ENCODE measurements at regions not wholly inside any gene's neighbourhood (a gene's known extent, or its start where the extent isn't known, plus 50 kb on each side); places are given as distances from the start of the nearest gene placed in this dataset.

DNA sequence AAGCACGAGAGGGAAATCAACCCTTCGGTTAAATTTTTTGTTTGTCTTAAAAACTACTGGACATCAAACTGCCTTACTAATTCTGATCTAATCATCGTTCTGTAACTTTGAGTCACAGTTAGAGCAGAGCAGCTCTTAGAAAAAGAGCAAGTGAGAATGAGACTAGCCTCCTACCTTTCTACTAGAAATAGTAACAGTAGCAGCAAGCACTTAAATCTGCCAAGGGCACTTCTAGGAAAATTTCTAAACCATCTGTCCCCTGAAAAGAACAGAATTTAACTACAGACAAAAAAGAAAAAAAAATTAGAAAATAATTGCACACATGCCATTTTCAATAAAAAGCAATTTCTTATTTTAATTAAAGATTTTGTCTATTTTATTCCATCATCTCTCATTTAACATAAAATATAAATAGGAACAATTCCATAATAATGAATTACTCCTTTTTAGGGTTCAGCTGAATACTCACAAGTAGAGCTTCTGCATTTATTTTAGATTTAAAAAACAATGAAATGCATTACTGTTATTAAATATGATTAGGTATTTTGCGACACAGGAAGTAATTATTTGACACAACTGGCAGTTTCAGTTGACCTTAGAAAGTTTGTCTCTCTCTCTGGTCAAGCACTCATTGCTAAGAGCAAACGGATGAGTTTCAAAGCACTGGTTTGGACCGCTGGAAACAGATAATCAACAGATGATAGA is 250.8 kb upstream of the SOX9 start:
- no peak for DNase-seq (ENCODE audit: low spot score)
- H3K27me3 ChIP-seq (ENCODE audit: control insufficient read depth in 4 of 4, insufficient read depth in 4 of 4, low read length in 3 of 4): peaks cover 0 to 5% (median 2%) of the 10 kb centered on the region in 4 donors
- no peaks in the 10 kb centered on the region for H3K36me3 ChIP-seq (ENCODE audit: control insufficient read depth in 4 of 4, insufficient read depth in 3 of 4, low read depth in 1 of 4, low read length in 3 of 4)
- no peak overlapping the region for H3K9ac ChIP-seq (ENCODE audit: low read depth in 1 of 2, low read length in 2 of 2)
- 72% methylated on average over 6 of the region's 6 CpGs for WGBS
- TF ChIP-seq REST (IDR thresholded peaks at IDR 0.05): no peak
- no peaks in the 10 kb centered on the region for H3K4me1 ChIP-seq (ENCODE audit: control insufficient read depth in 4 of 4, insufficient read depth in 4 of 4, low read length in 3 of 4)
- H3K4me3 ChIP-seq (ENCODE audit: low read depth in 1 of 3, low read length in 3 of 3): no peak overlapping the region
- no peak overlapping the region for H3K27ac ChIP-seq (ENCODE audit: low read depth in 1 of 2, low read length in 2 of 2)
- H3K9me3 ChIP-seq (ENCODE audit: control insufficient read depth in 4 of 4, low read length in 3 of 4): no peaks in the 10 kb centered on the region

GRCh38 chr17:71870546-71870862 is 250.3 kb upstream of the SOX9 start:
- H3K4me3 ChIP-seq (ENCODE audit: low read depth in 1 of 3, low read length in 3 of 3): no peak overlapping the region
- H3K27me3 ChIP-seq (ENCODE audit: control insufficient read depth in 4 of 4, insufficient read depth in 4 of 4, low read length in 3 of 4): peaks cover 0 to 5% (median 2%) of the 10 kb centered on the region in 4 donors
- no peaks in the 10 kb centered on the region for H3K4me1 ChIP-seq (ENCODE audit: control insufficient read depth in 4 of 4, insufficient read depth in 4 of 4, low read length in 3 of 4)
- H3K9ac ChIP-seq (ENCODE audit: low read depth in 1 of 2, low read length in 2 of 2): no peak overlapping the region
- H3K27ac ChIP-seq (ENCODE audit: low read depth in 1 of 2, low read length in 2 of 2): no peak overlapping the region
- WGBS: 46% methylated on average over 1 of the region's 1 CpG
- H3K36me3 ChIP-seq (ENCODE audit: control insufficient read depth in 4 of 4, insufficient read depth in 3 of 4, low read depth in 1 of 4, low read length in 3 of 4): no peaks in the 10 kb centered on the region
- TF ChIP-seq, protein P1, sequence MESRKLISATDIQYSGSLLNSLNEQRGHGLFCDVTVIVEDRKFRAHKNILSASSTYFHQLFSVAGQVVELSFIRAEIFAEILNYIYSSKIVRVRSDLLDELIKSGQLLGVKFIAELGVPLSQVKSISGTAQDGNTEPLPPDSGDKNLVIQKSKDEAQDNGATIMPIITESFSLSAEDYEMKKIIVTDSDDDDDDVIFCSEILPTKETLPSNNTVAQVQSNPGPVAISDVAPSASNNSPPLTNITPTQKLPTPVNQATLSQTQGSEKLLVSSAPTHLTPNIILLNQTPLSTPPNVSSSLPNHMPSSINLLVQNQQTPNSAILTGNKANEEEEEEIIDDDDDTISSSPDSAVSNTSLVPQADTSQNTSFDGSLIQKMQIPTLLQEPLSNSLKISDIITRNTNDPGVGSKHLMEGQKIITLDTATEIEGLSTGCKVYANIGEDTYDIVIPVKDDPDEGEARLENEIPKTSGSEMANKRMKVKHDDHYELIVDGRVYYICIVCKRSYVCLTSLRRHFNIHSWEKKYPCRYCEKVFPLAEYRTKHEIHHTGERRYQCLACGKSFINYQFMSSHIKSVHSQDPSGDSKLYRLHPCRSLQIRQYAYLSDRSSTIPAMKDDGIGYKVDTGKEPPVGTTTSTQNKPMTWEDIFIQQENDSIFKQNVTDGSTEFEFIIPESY (IDR thresholded peaks at IDR 0.05): no peak
- no peak for TF ChIP-seq YY1 (IDR thresholded peaks at IDR 0.05)
- TF ChIP-seq FOXA2 (IDR thresholded peaks at IDR 0.05): no peak
- no peak for TF ChIP-seq EGR1 (IDR thresholded peaks at IDR 0.05; ENCODE audit: low read depth in 2 of 2)
- no peak for TF ChIP-seq HNF4A (conservative IDR thresholded peaks at IDR 0.05)
- TF ChIP-seq, protein P2, sequence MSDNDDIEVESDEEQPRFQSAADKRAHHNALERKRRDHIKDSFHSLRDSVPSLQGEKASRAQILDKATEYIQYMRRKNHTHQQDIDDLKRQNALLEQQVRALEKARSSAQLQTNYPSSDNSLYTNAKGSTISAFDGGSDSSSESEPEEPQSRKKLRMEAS (IDR thresholded peaks at IDR 0.05): no peak
- no peak for TF ChIP-seq FOXA1 (IDR thresholded peaks at IDR 0.05)
- TF ChIP-seq SP1 (IDR thresholded peaks at IDR 0.05): no peak
- TF ChIP-seq, protein P3, sequence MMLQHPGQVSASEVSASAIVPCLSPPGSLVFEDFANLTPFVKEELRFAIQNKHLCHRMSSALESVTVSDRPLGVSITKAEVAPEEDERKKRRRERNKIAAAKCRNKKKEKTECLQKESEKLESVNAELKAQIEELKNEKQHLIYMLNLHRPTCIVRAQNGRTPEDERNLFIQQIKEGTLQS (IDR thresholded peaks at IDR 0.05): no peak
- TF ChIP-seq HNF4G (IDR thresholded peaks at IDR 0.05): no peak
- no peak for TF ChIP-seq RAD21 (IDR thresholded peaks at IDR 0.05)
- no peak for TF ChIP-seq REST (IDR thresholded peaks at IDR 0.05)
- TF ChIP-seq JUND (IDR thresholded peaks at IDR 0.05): no peak
- no peak for TF ChIP-seq GABPA (IDR thresholded peaks at IDR 0.05 in 1 of 2, conservative IDR thresholded peaks at IDR 0.05 in 1 of 2)
- no peak for TF ChIP-seq NR2F2 (IDR thresholded peaks at IDR 0.05)
- TF ChIP-seq, protein P4, sequence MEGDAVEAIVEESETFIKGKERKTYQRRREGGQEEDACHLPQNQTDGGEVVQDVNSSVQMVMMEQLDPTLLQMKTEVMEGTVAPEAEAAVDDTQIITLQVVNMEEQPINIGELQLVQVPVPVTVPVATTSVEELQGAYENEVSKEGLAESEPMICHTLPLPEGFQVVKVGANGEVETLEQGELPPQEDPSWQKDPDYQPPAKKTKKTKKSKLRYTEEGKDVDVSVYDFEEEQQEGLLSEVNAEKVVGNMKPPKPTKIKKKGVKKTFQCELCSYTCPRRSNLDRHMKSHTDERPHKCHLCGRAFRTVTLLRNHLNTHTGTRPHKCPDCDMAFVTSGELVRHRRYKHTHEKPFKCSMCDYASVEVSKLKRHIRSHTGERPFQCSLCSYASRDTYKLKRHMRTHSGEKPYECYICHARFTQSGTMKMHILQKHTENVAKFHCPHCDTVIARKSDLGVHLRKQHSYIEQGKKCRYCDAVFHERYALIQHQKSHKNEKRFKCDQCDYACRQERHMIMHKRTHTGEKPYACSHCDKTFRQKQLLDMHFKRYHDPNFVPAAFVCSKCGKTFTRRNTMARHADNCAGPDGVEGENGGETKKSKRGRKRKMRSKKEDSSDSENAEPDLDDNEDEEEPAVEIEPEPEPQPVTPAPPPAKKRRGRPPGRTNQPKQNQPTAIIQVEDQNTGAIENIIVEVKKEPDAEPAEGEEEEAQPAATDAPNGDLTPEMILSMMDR (IDR thresholded peaks at IDR 0.05; ENCODE audit: low read depth, low read length, missing input control): no peak
- no peak for DNase-seq (ENCODE audit: low spot score)
- no peaks in the 10 kb centered on the region for H3K9me3 ChIP-seq (ENCODE audit: control insufficient read depth in 4 of 4, low read length in 3 of 4)

Measured in liver (tissue), 8 donors.